Mucosa of gallbladder (tissue), 1 donor: ENCODE measurements at regions not wholly inside any gene's neighbourhood (a gene's known extent, or its start where the extent isn't known, plus 50 kb on each side); places are given as distances from the start of the nearest gene placed in this dataset.
A peak's percentile ranks its signal among the peaks of the same experiment; 100 is the strongest.

Source experiments
- DNase-seq: peaks from one replicate; pipeline ENCODE4 v3.0.0-alpha.2; 2020; ENCODE audit warnings: low spot score
- donor health status: DM: no; HTN: no; CAD: no.

- peak; percentile 31 for DNase-seq
Observed at GRCh38 chr3:194738254-194739093, 52.8 kb downstream of the FAM43A start.

- DNase-seq: no peak
Observed at GRCh38 chr3:194739498-194740284, 54.0 kb downstream of the FAM43A start.

- no peak for DNase-seq
Observed at GRCh38 chr3:194740859-194741491, 55.3 kb downstream of the FAM43A start.

- DNase-seq: no peak
Observed at GRCh38 chr3:194741916-194742315, 56.2 kb downstream of the FAM43A start.

- no peak for DNase-seq
Observed at GRCh38 chr3:194744826-194745225, 59.1 kb downstream of the FAM43A start.

- no peak for DNase-seq
Observed at GRCh38 chr3:194745422-194746184, 59.9 kb downstream of the FAM43A start.

- no peak for DNase-seq
Observed at GRCh38 chr3:194748225-194748624, 62.5 kb downstream of the FAM43A start.

- DNase-seq: no peak
Observed at GRCh38 chr3:194749631-194750490, 64.2 kb downstream of the FAM43A start.

- no peak for DNase-seq
Observed at GRCh38 chr3:194750491-194750828, 64.8 kb downstream of the FAM43A start.

- no peak for DNase-seq
Observed at GRCh38 chr3:194755671-194756459, 70.2 kb downstream of the FAM43A start.

GRCh38 chr3:194756460-194756779 is 70.7 kb downstream of the FAM43A start:
- no peak for DNase-seq

- DNase-seq: no peak
Observed at GRCh38 chr3:194756791-194757325, 71.2 kb downstream of the FAM43A start.

- no peak for DNase-seq
Observed at GRCh38 chr3:194757647-194758061, 72.0 kb downstream of the FAM43A start.

- DNase-seq: no peak
Observed at GRCh38 chr3:194758716-194759115, 73.0 kb downstream of the FAM43A start.

- no peak for DNase-seq
Observed at GRCh38 chr3:194760494-194761137, 74.9 kb downstream of the FAM43A start.

GRCh38 chr3:194761384-194761783 is 75.7 kb downstream of the FAM43A start:
- no peak for DNase-seq

GRCh38 chr3:194766845-194767244 is 81.2 kb downstream of the FAM43A start:
- DNase-seq: no peak

- DNase-seq: no peak
Observed at GRCh38 chr3:194767446-194768207, 81.9 kb downstream of the FAM43A start.

GRCh38 chr3:194768586-194768985 is 82.9 kb downstream of the FAM43A start:
- DNase-seq: no peak
